ENCODE measurements at regions not wholly inside any gene's neighbourhood (a gene's known extent, or its start where the extent isn't known, plus 50 kb on each side); places are given as distances from the start of the nearest gene placed in this dataset.

- TF ChIP-seq RFXAP (CRISPR knock-in tag; IDR thresholded peaks at IDR 0.05; ENCODE audit: borderline replicate concordance) (no peak), ARHGAP35 (CRISPR knock-in tag; IDR thresholded peaks at IDR 0.05; ENCODE audit: borderline replicate concordance) (no peak)
These were observed 140.7 kb downstream of the TM9SF2 start (continued) for GRCh38 chr13:99642006-99642405.

GRCh38 chr13:99640260-99640659 is 139.0 kb downstream of the TM9SF2 start:
- Histone ChIP-seq H3K9ac (ENCODE audit: insufficient read depth, low read depth, low read length) (no peak overlapping the region), H3K27me3 (ENCODE audit: control insufficient read depth in 1 of 2, insufficient read depth in 2 of 2, low read length in 2 of 2) (no peaks in the 10 kb centered on the region), H3K4me3 (replicated peaks in 1 of 3; ENCODE audit: insufficient read depth in 1 of 3, low read depth in 2 of 3, low read length in 3 of 3) (no peak overlapping the region), H2AFZ (ENCODE audit: low read length) (no peak overlapping the region), H3K27ac (ENCODE audit: extremely low read length, insufficient read depth, low read length) (no peak overlapping the region), H3K79me2 (ENCODE audit: insufficient read depth, low read length) (no peaks in the 10 kb centered on the region), H3K9me3 (ENCODE audit: low read length) (no peaks in the 10 kb centered on the region), H4K20me1 (ENCODE audit: insufficient read depth, low read length) (no peaks in the 10 kb centered on the region), H3K4me1 (ENCODE audit: insufficient read depth, low read length) (no peaks in the 10 kb centered on the region), H3K36me3 (replicated peaks in 1 of 2; ENCODE audit: control insufficient read depth in 1 of 2, insufficient read depth in 2 of 2, low read length in 2 of 2) (no peaks in the 10 kb centered on the region), H3K4me2 (ENCODE audit: low read depth, low read length) (no peak overlapping the region)
- FAIRE-seq (no peak), DNase-seq (ENCODE audit: low spot score) (no peak), ATAC-seq (no peak)
- 95% methylated on average over 3 of the region's 3 CpGs for WGBS (ENCODE audit: low lambda C conversion rate)
- ChIA-PET POLR2A (no interaction called here), CTCF (ENCODE audit: low intra/inter-chr PET ratio, low total read pairs) (no interaction called here)
- BruUV-seq (replicated peaks): no TSS peak
- TF ChIP-seq NFIC (IDR thresholded peaks at IDR 0.05; ENCODE audit: low read length): no peak
- no peak for TF ChIP-seq ZNF710 (CRISPR knock-in tag; IDR thresholded peaks at IDR 0.05; ENCODE audit: borderline replicate concordance)
- no peak for TF ChIP-seq MTF1 (CRISPR knock-in tag; IDR thresholded peaks at IDR 0.05)
- no peak for TF ChIP-seq PCBP1 (IDR thresholded peaks at IDR 0.05; ENCODE audit: borderline replicate concordance, low read depth, low read length)
- no peak for TF ChIP-seq BCL3 (CRISPR knock-in tag; IDR thresholded peaks at IDR 0.05)
- no peak for TF ChIP-seq SOX5 (CRISPR knock-in tag; IDR thresholded peaks at IDR 0.05; ENCODE audit: borderline replicate concordance)
- intact Hi-C loops (cut with micrococcal nuclease; ENCODE audit: unreplicated experiment): no loop called here
- in situ Hi-C loops (cut with HindIII; ENCODE audit: extremely low pct_ligation_motif_present, low pct_unique_long_range_greater_than_20kb): no loop called here
